Nephron (organoid): ENCODE measurements at regions not wholly inside any gene's neighbourhood (a gene's known extent, or its start where the extent isn't known, plus 50 kb on each side); places are given as distances from the start of the nearest gene placed in this dataset.

Experiments
- H3K27ac Mint-ChIP-seq, 3 experiments: 2 replicates each; pipeline ENCODE4 v1.8.0; 2020; ENCODE audit warnings: mixed read lengths in 3 of 3, mild to moderate bottlenecking in 2 of 3, moderate library complexity in 1 of 3
- H3K27me3 Mint-ChIP-seq: 2 replicates; pipeline ENCODE4 v1.8.0; 2021; ENCODE audit warnings: low read depth, mild to moderate bottlenecking, moderate library complexity, mixed read lengths
- H3K36me3 Mint-ChIP-seq: 2 replicates; pipeline ENCODE4 v1.8.0; 2020; ENCODE audit warnings: low read depth, mixed read lengths
- H3K4me1 Mint-ChIP-seq: 2 replicates; pipeline ENCODE4 v1.8.0; 2020; ENCODE audit warnings: mixed read lengths
- H3K4me3 Mint-ChIP-seq, 3 experiments: 2 replicates each; pipeline ENCODE4 v1.8.0; 2020; ENCODE audit warnings: mild to moderate bottlenecking in 3 of 3, mixed read lengths in 3 of 3, moderate library complexity in 2 of 3
- H3K9me3 Mint-ChIP-seq: 2 replicates; pipeline ENCODE4 v1.8.0; 2020; ENCODE audit warnings: mixed read lengths
- CTCF ChIP-seq, 3 experiments: fragments of 200-600 bp; sonication (generic); IDR thresholded peaks; one replicate each; pipeline ENCODE4 v1.5.0; 2021; ENCODE audit warnings: antibody characterized with exemption in 3 of 3; ENCODE audit not compliant: unreplicated experiment in 3 of 3

DNA sequence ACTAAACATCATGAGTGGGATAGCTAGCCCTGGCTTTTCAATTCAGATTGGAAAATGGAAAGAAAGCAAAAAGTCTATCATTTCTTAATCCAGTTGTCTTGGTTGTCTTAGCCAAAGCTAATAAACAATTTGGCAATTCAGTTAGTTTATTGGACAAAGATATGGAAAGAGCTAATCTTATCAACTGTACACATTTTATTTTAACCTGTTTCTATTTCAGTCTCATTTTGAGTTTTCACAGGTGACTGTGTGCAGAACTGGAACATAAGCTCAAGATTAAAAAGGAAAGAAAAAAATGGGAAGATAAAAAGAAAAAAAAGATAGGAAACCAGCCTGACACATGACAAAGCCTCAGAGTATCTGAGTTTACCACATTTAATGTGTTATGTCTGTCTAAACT, 642.6 kb downstream of the SQOR start:
- Mint-ChIP-seq H3K27ac (no peak overlapping the region), H3K4me1 (peaks cover 23% of the 10 kb centered on the region), H3K4me3 (no peak overlapping the region), H3K27me3 (peaks cover 3% of the 10 kb centered on the region), H3K36me3 (no peaks in the 10 kb centered on the region), H3K9me3 (peaks cover 3% of the 10 kb centered on the region)
- TF ChIP-seq CTCF (IDR thresholded peaks at IDR 0.05; ENCODE audit: unreplicated experiment in 3 of 3), result no peak

- Mint-ChIP-seq H3K4me1 (peaks cover 23% of the 10 kb centered on the region), H3K9me3 (no peaks in the 10 kb centered on the region), H3K36me3 (no peaks in the 10 kb centered on the region), H3K27me3 (peaks cover 3% of the 10 kb centered on the region), H3K27ac (no peak overlapping the region), H3K4me3 (no peak overlapping the region)
- no peak for TF ChIP-seq CTCF (IDR thresholded peaks at IDR 0.05; ENCODE audit: unreplicated experiment in 3 of 3)
Observed at GRCh38 chr15:46278062-46278461, 643.2 kb downstream of the SQOR start.

DNA sequence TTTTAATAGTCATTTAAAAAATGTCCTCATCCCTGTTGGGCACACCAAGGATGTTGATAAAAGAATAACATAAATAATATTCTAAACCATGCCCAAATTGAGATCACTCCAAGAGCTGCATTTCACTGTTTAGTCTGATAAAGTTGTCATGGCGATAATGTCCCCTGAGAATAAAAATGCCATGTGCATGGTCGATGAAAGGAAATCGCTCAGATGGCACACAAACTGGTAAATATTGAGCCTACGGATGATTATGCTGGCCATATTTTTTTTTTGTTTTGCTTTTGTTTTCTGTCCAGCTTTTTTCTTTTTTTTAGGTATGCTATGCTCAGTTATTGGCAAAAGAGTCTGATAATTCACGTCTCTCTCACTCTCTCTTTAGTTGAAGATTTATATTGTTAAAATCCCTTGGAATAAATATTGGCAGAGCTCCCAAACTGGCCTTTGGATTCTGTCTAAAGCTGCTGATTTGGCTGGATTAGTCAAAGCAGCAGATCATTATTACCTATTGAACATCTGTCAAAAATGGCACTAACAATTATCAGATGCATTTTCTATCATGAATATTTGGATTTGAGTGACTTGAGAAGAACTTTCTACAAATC, 643.8 kb downstream of the SQOR start:
- Mint-ChIP-seq H3K36me3 (no peaks in the 10 kb centered on the region), H3K27me3 (peaks cover 3% of the 10 kb centered on the region)
- TF ChIP-seq CTCF (IDR thresholded peaks at IDR 0.05; ENCODE audit: unreplicated experiment in 3 of 3), result no peak

DNA sequence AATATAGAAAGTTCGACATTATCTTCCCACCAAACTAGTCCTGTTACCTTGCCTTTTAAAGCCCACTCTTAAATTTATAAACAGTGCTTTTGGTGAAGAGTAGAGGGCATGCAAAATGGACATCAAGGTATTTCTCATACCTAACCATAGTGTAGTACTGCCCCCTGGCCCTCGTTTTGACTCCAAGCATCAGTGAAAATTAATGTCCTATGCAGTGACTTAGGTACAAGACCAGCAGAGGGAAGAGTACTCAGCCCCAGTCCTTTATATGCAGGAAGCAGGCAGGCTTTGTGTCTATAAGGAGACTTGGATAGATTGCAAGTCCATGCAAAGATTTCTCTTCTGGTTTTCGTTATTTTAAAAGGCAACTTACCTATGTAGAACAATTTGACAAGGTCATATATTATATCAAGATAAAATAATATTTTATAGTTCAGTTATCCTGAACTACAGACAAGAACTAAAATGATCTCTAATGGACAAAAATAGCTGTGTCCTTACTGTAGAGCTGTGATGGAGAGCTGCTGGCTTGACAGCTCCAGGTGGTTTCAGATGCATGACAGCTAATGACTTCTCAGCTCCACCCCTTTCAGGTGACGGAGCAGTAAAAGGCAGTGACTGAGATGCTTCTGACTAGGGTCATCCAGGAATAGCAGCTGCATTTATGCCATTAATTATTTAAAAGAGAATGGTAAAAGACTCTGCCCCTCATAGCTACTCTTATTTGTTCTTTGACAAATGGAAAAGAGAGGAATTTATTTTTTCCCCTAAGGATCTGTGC, 646.1 kb downstream of the SQOR start:
- Mint-ChIP-seq H3K4me1 (peaks cover 23% of the 10 kb centered on the region), H3K9me3 (peaks cover 3% of the 10 kb centered on the region), H3K4me3 (no peak overlapping the region), H3K36me3 (no peaks in the 10 kb centered on the region), H3K27ac (no peak overlapping the region), H3K27me3 (peaks cover 3% of the 10 kb centered on the region)
- TF ChIP-seq CTCF (IDR thresholded peaks at IDR 0.05; ENCODE audit: unreplicated experiment in 3 of 3), result no peak

More for the DNA sequence above, 643.8 kb downstream of the SQOR start:
- Mint-ChIP-seq H3K4me1 (peaks cover 23% of the 10 kb centered on the region), H3K27ac (peak overlapping the region in 1 of 3 experiments; percentile 22), H3K4me3 (no peak overlapping the region), H3K9me3 (no peaks in the 10 kb centered on the region)

DNA sequence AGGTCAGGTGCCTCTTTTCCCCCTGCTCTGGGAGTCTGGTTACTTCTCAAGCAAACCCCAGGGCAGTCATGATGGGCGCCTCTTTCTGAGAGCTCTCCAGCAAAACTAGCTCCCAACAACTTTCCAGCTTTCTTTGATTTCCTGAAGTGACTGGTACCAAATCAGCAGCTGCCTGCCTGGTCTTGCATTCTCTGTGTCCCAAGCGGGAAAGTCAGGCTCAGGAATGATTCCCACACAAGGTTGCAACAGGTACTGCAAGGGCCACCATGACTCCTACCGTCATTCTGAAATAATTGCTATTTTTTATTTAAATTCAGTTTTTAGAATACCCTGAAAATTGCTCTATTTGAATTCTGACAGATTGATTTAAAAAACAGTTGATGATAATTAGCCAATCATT, 658.7 kb downstream of the SQOR start:
- H3K4me1 Mint-ChIP-seq, result peaks cover 14% of the 10 kb centered on the region
- no peaks in the 10 kb centered on the region for H3K36me3 Mint-ChIP-seq
- H3K27me3 Mint-ChIP-seq, result peaks cover 4% of the 10 kb centered on the region
- no peak overlapping the region for H3K27ac Mint-ChIP-seq
- TF ChIP-seq CTCF (IDR thresholded peaks at IDR 0.05; ENCODE audit: unreplicated experiment in 3 of 3), result no peak
- H3K4me3 Mint-ChIP-seq, result no peak overlapping the region
- peaks cover 5% of the 10 kb centered on the region for H3K9me3 Mint-ChIP-seq

GRCh38 chr15:46296002-46296401, 661.2 kb downstream of the SQOR start:
- Mint-ChIP-seq H3K27me3 (no peaks in the 10 kb centered on the region), H3K4me3 (no peak overlapping the region), H3K36me3 (no peaks in the 10 kb centered on the region), H3K9me3 (no peaks in the 10 kb centered on the region), H3K4me1 (peaks cover 21% of the 10 kb centered on the region), H3K27ac (no peak overlapping the region)
- TF ChIP-seq CTCF (IDR thresholded peaks at IDR 0.05; ENCODE audit: unreplicated experiment in 3 of 3), result no peak
